Parathyroid adenoma (tissue), 2 donors: ENCODE measurements at regions not wholly inside any gene's neighbourhood (a gene's known extent, or its start where the extent isn't known, plus 50 kb on each side); places are given as distances from the start of the nearest gene placed in this dataset.
A peak's percentile ranks its signal among the peaks of the same experiment; 100 is the strongest.

Source experiments
- H2AFZ ChIP-seq: fragments of 300-600 bp; sonication (generic); one replicate; pipeline ENCODE4 v1.7.0; 2017; ENCODE audit warnings: antibody characterized with exemption, mild to moderate bottlenecking
- H3K27ac ChIP-seq: fragments of 300-600 bp; sonication (generic); one replicate; pipeline ENCODE4 v1.7.0; 2017
- H3K27me3 ChIP-seq: fragments of 300-600 bp; sonication (generic); one replicate; pipeline ENCODE4 v1.7.0; 2017; ENCODE audit warnings: low read length; ENCODE audit not compliant: control insufficient read depth, insufficient read depth
- H3K36me3 ChIP-seq: fragments of 300-600 bp; sonication (generic); one replicate; pipeline ENCODE4 v1.7.0; 2017; ENCODE audit warnings: low read length; ENCODE audit not compliant: control insufficient read depth, insufficient read depth
- H3K4me1 ChIP-seq: fragments of 300-600 bp; sonication (generic); one replicate; pipeline ENCODE4 v1.7.0; 2017; ENCODE audit warnings: control low read depth
- H3K4me2 ChIP-seq: fragments of 300-600 bp; sonication (generic); one replicate; pipeline ENCODE4 v1.7.0; 2017; ENCODE audit warnings: low read length
- H3K4me3 ChIP-seq: fragments of 300-600 bp; sonication (generic); one replicate; pipeline ENCODE4 v1.7.0; 2017; ENCODE audit warnings: low read depth, low read length
- H3K79me2 ChIP-seq: fragments of 300-600 bp; sonication (generic); one replicate; pipeline ENCODE4 v1.7.0; 2017; ENCODE audit warnings: control low read depth
- H3K9ac ChIP-seq: fragments of 300-600 bp; sonication (generic); one replicate; pipeline ENCODE4 v1.7.0; 2017; ENCODE audit warnings: mild to moderate bottlenecking
- H3K9me3 ChIP-seq: fragments of 300-600 bp; sonication (generic); one replicate; pipeline ENCODE4 v1.7.0; 2017; ENCODE audit warnings: low read length; ENCODE audit not compliant: control insufficient read depth
- TF ChIP-seq, protein P1 (sequence below): fragments of 300-600 bp; sonication (generic); IDR thresholded peaks from one replicate; pipeline ENCODE4 v1.7.0; 2017; ENCODE audit warnings: antibody characterized with exemption, mild to moderate bottlenecking
- donor health status: primary hyperparathyroidism.

- no peaks in the 10 kb centered on the region for H3K9me3 ChIP-seq
Observed at GRCh38 chr20:60116128-60116909, 158.1 kb downstream of the CDH26 start.

DNA sequence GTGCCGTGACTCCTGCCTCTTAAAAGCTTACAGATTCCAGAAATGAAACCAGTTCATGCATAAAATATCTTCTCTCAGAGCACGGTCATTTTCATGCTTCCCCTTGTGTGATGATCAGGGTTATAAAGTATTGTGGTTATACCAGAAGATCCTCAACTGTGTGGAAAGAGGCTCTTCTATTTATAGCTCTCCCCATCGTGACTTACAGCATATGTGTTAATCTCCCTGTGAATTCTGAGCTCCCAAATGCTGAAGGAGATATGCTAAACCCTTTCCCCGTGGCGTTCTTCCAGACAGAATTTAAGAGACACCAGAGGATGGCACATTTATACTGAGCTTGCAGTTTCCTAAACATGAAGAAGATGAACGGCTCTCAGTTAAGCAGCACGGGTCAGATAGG, 158.8 kb downstream of the CDH26 start:
- H3K79me2 ChIP-seq, result no peaks in the 10 kb centered on the region
- H3K4me3 ChIP-seq, result no peak overlapping the region
- no peaks in the 10 kb centered on the region for H3K36me3 ChIP-seq
- H3K9ac ChIP-seq, result no peak overlapping the region
- H3K27ac ChIP-seq, result no peak overlapping the region
- H3K4me1 ChIP-seq, result no peaks in the 10 kb centered on the region
- no peaks in the 10 kb centered on the region for H3K27me3 ChIP-seq
- TF ChIP-seq, protein P1, sequence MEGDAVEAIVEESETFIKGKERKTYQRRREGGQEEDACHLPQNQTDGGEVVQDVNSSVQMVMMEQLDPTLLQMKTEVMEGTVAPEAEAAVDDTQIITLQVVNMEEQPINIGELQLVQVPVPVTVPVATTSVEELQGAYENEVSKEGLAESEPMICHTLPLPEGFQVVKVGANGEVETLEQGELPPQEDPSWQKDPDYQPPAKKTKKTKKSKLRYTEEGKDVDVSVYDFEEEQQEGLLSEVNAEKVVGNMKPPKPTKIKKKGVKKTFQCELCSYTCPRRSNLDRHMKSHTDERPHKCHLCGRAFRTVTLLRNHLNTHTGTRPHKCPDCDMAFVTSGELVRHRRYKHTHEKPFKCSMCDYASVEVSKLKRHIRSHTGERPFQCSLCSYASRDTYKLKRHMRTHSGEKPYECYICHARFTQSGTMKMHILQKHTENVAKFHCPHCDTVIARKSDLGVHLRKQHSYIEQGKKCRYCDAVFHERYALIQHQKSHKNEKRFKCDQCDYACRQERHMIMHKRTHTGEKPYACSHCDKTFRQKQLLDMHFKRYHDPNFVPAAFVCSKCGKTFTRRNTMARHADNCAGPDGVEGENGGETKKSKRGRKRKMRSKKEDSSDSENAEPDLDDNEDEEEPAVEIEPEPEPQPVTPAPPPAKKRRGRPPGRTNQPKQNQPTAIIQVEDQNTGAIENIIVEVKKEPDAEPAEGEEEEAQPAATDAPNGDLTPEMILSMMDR, result no peak
- H3K9me3 ChIP-seq, result no peaks in the 10 kb centered on the region
- no peak overlapping the region for H3K4me2 ChIP-seq
- H2AFZ ChIP-seq, result peak overlapping the region; percentile 49

More at GRCh38 chr20:60116128-60116909, 158.1 kb downstream of the CDH26 start:
- Histone ChIP-seq H3K9ac (no peak overlapping the region), H3K4me2 (no peak overlapping the region), H3K27me3 (no peaks in the 10 kb centered on the region), H2AFZ (no peak overlapping the region), H3K4me1 (no peaks in the 10 kb centered on the region), H3K36me3 (no peaks in the 10 kb centered on the region), H3K79me2 (no peaks in the 10 kb centered on the region), H3K27ac (no peak overlapping the region), H3K4me3 (no peak overlapping the region)
- TF ChIP-seq, protein P1, result no peak

DNA sequence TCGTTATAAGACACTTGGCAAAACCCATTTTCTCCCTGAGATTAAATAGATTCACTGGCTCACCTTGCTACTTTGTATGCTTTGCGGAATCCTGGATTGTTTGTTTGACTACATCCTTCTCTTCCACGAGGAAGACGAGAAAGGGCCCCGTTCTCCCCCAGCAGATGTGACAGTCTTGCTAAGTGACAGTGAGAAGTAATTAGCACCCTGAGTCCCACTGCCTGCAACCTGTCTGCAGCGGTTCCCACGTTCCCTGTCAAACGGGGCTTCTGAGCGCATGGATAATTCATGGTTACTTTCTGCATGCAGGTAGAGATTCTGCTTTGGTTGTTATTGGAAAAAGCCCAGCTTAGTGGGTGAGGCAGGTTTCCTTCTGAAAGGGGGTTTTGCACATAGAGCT, 163.7 kb downstream of the CDH26 start:
- TF ChIP-seq, protein P1, result no peak
- no peak overlapping the region for H3K27ac ChIP-seq
- no peak overlapping the region for H2AFZ ChIP-seq
- H3K27me3 ChIP-seq, result no peaks in the 10 kb centered on the region
- H3K9ac ChIP-seq, result no peak overlapping the region
- H3K4me3 ChIP-seq, result no peak overlapping the region
- H3K9me3 ChIP-seq, result no peaks in the 10 kb centered on the region
- no peak overlapping the region for H3K4me2 ChIP-seq
- peaks cover 4% of the 10 kb centered on the region for H3K4me1 ChIP-seq
- H3K36me3 ChIP-seq, result no peaks in the 10 kb centered on the region
- no peaks in the 10 kb centered on the region for H3K79me2 ChIP-seq

DNA sequence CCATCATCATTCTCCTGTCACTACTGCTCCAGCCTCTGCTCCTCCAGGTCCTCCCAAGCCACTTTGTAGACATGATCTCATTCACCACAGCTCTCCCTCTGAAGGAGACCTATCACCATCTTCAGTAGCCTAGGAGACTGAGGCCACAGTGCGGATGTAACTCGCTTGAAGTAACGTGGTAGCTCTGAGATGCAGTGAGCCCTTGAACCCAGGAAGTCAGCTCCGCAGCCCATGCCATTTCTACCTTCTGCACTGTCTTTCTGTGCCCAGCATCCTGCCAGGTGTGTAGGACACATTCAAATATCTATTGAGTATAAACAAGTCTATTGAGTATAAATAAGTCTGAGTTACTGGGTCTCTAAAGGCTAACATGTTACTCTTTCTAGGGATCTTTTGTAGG, 164.4 kb downstream of the CDH26 start:
- H3K4me3 ChIP-seq, result no peak overlapping the region
- no peaks in the 10 kb centered on the region for H3K9me3 ChIP-seq
- H3K4me2 ChIP-seq, result no peak overlapping the region
- no peak overlapping the region for H3K9ac ChIP-seq
- no peaks in the 10 kb centered on the region for H3K36me3 ChIP-seq
- peaks cover 4% of the 10 kb centered on the region for H3K4me1 ChIP-seq
- H3K27ac ChIP-seq, result no peak overlapping the region
- no peak overlapping the region for H2AFZ ChIP-seq
- no peaks in the 10 kb centered on the region for H3K79me2 ChIP-seq
- no peaks in the 10 kb centered on the region for H3K27me3 ChIP-seq
- TF ChIP-seq, protein P1, result no peak

DNA sequence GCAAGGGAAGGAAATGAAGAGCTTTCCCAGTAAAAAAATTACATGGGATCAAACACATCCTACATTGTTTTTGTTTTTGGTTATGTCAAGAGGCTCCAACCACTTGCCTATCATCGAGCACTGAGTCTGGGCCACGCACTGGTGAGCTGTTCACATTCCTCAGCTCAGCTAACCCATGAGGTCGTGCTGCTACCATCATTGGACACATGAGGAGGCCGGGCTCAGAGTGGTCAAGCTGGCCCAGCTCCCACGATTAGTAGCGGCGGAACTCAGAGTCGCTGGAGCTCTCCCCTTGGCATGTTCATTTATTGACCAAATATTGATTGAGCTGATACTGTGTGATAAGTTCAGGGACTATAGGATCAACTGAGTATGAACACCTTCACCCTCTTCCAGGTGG, 164.9 kb downstream of the CDH26 start:
- no peak overlapping the region for H3K9ac ChIP-seq
- no peaks in the 10 kb centered on the region for H3K79me2 ChIP-seq
- no peaks in the 10 kb centered on the region for H3K36me3 ChIP-seq
- H3K4me3 ChIP-seq, result no peak overlapping the region
- no peak overlapping the region for H2AFZ ChIP-seq
- H3K27me3 ChIP-seq, result no peaks in the 10 kb centered on the region
- no peak overlapping the region for H3K27ac ChIP-seq
- peaks cover 4% of the 10 kb centered on the region for H3K4me1 ChIP-seq
- TF ChIP-seq, protein P1, result no peak
- no peaks in the 10 kb centered on the region for H3K9me3 ChIP-seq
- H3K4me2 ChIP-seq, result no peak overlapping the region
